Ishikawa (cell line): ENCODE measurements at regions not wholly inside any gene's neighbourhood (a gene's known extent, or its start where the extent isn't known, plus 50 kb on each side); places are given as distances from the start of the nearest gene placed in this dataset.
A peak's percentile ranks its signal among the peaks of the same experiment; 100 is the strongest.

ENCODE experiments used
- CEBPB ChIP-seq: IDR thresholded peaks from 2 replicates; pipeline ENCODE4 v1.6.1; 2012
- CREB1 ChIP-seq: IDR thresholded peaks from 2 replicates; pipeline ENCODE4 v1.6.1; 2012; ENCODE audit warnings: low read depth
- EGR1 ChIP-seq: IDR thresholded peaks from 2 replicates; pipeline ENCODE4 v1.6.1; 2012
- EP300 ChIP-seq: IDR thresholded peaks from 2 replicates; pipeline ENCODE4 v1.6.1; 2012; ENCODE audit warnings: borderline replicate concordance
- FOXM1 ChIP-seq: IDR thresholded peaks from 2 replicates; pipeline ENCODE4 v1.6.1; 2012; ENCODE audit warnings: low read depth, borderline replicate concordance
- MAX ChIP-seq: IDR thresholded peaks from 2 replicates; pipeline ENCODE4 v1.6.1; 2012
- NFIC ChIP-seq: IDR thresholded peaks from 2 replicates; pipeline ENCODE4 v1.6.1; 2012
- RAD21 ChIP-seq: IDR thresholded peaks from 2 replicates; pipeline ENCODE4 v1.6.1; 2012; ENCODE audit warnings: low read depth
- REST ChIP-seq: IDR thresholded peaks from 2 replicates; pipeline ENCODE4 v1.6.1; 2012; ENCODE audit warnings: low read depth, mild to moderate bottlenecking
- TAF1 ChIP-seq: IDR thresholded peaks from 2 replicates; pipeline ENCODE4 v1.6.1; 2012; ENCODE audit warnings: low read depth, mild to moderate bottlenecking
- TCF12 ChIP-seq: IDR thresholded peaks from 2 replicates; pipeline ENCODE4 v1.6.1; 2012; ENCODE audit warnings: low read depth
- TEAD4 ChIP-seq: IDR thresholded peaks from 2 replicates; pipeline ENCODE4 v1.6.1; 2012
- YY1 ChIP-seq: IDR thresholded peaks from 2 replicates; pipeline ENCODE4 v1.6.1; 2012; ENCODE audit warnings: low read depth
- ZBTB7A ChIP-seq: IDR thresholded peaks from 2 replicates; pipeline ENCODE4 v1.6.1; 2012; ENCODE audit warnings: low read depth
- TF ChIP-seq, protein P1 (sequence below): IDR thresholded peaks from 2 replicates; pipeline ENCODE4 v1.6.1; 2012

DNA sequence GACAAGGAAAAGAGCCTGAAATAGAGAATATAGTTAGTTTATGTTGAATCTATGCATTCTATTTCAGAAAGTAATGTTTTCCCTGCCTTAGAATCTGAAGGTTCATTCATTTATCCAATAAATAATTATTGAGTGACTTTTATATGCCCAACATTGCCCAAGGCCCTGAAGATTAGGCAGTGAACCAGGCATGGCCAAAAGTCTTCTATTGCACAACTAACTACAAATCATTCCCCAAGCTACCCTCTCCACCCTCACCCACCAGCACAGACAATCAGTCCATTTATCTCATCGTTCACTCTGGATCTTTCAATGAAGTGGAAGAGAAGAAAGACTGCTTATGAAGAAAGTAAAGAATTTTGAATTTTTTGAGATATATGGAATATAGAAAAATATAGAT, 268.4 kb downstream of the PLK2 start:
- TF ChIP-seq EP300 (no peak), CEBPB (peak; percentile 38; the same call in 1 of the 2 replicates)

GRCh38 chr5:58188262-58188651, 271.6 kb downstream of the PLK2 start:
- TF ChIP-seq TEAD4 (peak; percentile 93), ZBTB7A (no peak), CREB1 (no peak), CEBPB (peak; percentile 55), EGR1 (no peak), TCF12 (no peak; the same call in 1 of the 2 replicates), MAX (no peak), EP300 (peak; percentile 81), RAD21 (peak; percentile 24; the same call in 1 of the 2 replicates), YY1 (no peak), REST (no peak), FOXM1 (peak; percentile 49; the same call in 1 of the 2 replicates), TAF1 (no peak), NFIC (peak; percentile 37; the same call in 1 of the 2 replicates)
- TF ChIP-seq, protein P1, sequence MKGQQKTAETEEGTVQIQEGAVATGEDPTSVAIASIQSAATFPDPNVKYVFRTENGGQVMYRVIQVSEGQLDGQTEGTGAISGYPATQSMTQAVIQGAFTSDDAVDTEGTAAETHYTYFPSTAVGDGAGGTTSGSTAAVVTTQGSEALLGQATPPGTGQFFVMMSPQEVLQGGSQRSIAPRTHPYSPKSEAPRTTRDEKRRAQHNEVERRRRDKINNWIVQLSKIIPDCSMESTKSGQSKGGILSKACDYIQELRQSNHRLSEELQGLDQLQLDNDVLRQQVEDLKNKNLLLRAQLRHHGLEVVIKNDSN, result no peak

GRCh38 chr5:58187432-58188261, 272.2 kb downstream of the PLK2 start:
- TF ChIP-seq EP300, result no peak
- TF ChIP-seq, protein P1, result no peak
- TF ChIP-seq RAD21, result no peak
- no peak for TF ChIP-seq REST
- TF ChIP-seq TCF12, result no peak

GRCh38 chr5:58185801-58186200, 274.1 kb downstream of the PLK2 start:
- TF ChIP-seq RAD21 (no peak), FOXM1 (no peak), ZBTB7A (no peak)

- TF ChIP-seq EGR1 (no peak), TCF12 (no peak), MAX (no peak), NFIC (no peak), CREB1 (no peak), REST (no peak), CEBPB (no peak), FOXM1 (no peak), ZBTB7A (no peak), TAF1 (no peak), TEAD4 (no peak), YY1 (no peak), EP300 (no peak), RAD21 (no peak)
- TF ChIP-seq, protein P1, result no peak
Measured at GRCh38 chr5:58185397-58185796, 274.5 kb downstream of the PLK2 start.
